ENCODE measurements at regions not wholly inside any gene's neighbourhood (a gene's known extent, or its start where the extent isn't known, plus 50 kb on each side); places are given as distances from the start of the nearest gene placed in this dataset.

DNA sequence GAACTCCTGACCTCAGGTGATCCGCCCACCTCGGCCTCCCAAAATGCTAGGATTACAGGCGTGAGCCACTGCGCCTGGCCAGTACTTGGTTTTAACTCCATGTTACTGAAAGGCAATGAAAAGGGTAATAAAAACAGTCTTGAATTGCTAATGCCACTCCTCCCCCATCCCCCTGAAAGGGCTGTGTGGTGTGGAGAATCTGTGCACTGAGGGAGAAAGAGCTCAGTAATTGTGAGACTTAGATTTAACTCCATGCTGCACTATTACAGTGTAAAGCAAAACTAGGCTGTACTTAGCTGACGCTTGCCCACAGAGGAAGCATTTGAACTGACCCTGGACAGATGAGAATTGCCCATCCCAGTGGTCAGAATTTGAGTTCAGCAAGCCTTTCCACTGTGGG lies 1662.4 kb upstream of the ACO1 start:
- 88 to 90% methylated on average over 1 to 5 of the region's 5 CpGs for WGBS, 2 experiments (ENCODE audit: insufficient coverage in 1 of 2, insufficient read length in 1 of 2)
- Histone ChIP-seq H3K4me3 (ENCODE audit: low read length) (no peak overlapping the region), H3K27ac (ENCODE audit: low read depth, low read length) (no peak overlapping the region), H3K9ac (ENCODE audit: extremely low read depth, low read length, poor library complexity, severe bottlenecking) (no peak overlapping the region), H3K4me1 (ENCODE audit: control insufficient read depth, insufficient read depth, low read length) (no peaks in the 10 kb centered on the region), H3K36me3 (ENCODE audit: control insufficient read depth, insufficient read depth, low read length) (no peaks in the 10 kb centered on the region), H3K27me3 (ENCODE audit: control insufficient read depth, insufficient read depth, low read length, poor library complexity, severe bottlenecking) (no peaks in the 10 kb centered on the region), H3K9me3 (ENCODE audit: control insufficient read depth, low read length) (no peaks in the 10 kb centered on the region)
- no peaks in the 10 kb centered on the region for H3K4me1 Mint-ChIP-seq
- no peak overlapping the region for H3K4me3 Mint-ChIP-seq
- TF ChIP-seq CTCF (conservative IDR thresholded peaks at IDR 0.05) = no peak
- no peak overlapping the region for H3K27ac Mint-ChIP-seq
- no peak for DNase-seq
- no peaks in the 10 kb centered on the region for H3K36me3 Mint-ChIP-seq (ENCODE audit: low read depth)
- H3K27me3 Mint-ChIP-seq (ENCODE audit: insufficient read depth) = no peaks in the 10 kb centered on the region
- no peaks in the 10 kb centered on the region for H3K9me3 Mint-ChIP-seq

- Mint-ChIP-seq H3K36me3 (ENCODE audit: low read depth) (no peaks in the 10 kb centered on the region), H3K27me3 (ENCODE audit: insufficient read depth) (no peaks in the 10 kb centered on the region), H3K27ac (no peak overlapping the region), H3K4me1 (no peaks in the 10 kb centered on the region), H3K4me3 (no peak overlapping the region), H3K9me3 (no peaks in the 10 kb centered on the region)
- no peak for DNase-seq
- Histone ChIP-seq H3K36me3 (ENCODE audit: control insufficient read depth, insufficient read depth, low read length) (no peaks in the 10 kb centered on the region), H3K9me3 (ENCODE audit: control insufficient read depth, low read length) (no peaks in the 10 kb centered on the region), H3K4me3 (ENCODE audit: low read length) (no peak overlapping the region), H3K27me3 (ENCODE audit: control insufficient read depth, insufficient read depth, low read length, poor library complexity, severe bottlenecking) (no peaks in the 10 kb centered on the region), H3K9ac (ENCODE audit: extremely low read depth, low read length, poor library complexity, severe bottlenecking) (no peak overlapping the region), H3K4me1 (ENCODE audit: control insufficient read depth, insufficient read depth, low read length) (no peaks in the 10 kb centered on the region), H3K27ac (ENCODE audit: low read depth, low read length) (no peak overlapping the region)
- TF ChIP-seq CTCF (conservative IDR thresholded peaks at IDR 0.05) = no peak
- 84 to 100% methylated on average over 3 to 4 of the region's 4 CpGs for WGBS, 2 experiments (ENCODE audit: insufficient coverage in 1 of 2, insufficient read length in 1 of 2)
These were observed 1660.8 kb upstream of the ACO1 start for GRCh38 chr9:30723656-30724055.

- Histone ChIP-seq H3K36me3 (ENCODE audit: control insufficient read depth, insufficient read depth, low read length) (no peaks in the 10 kb centered on the region), H3K9ac (ENCODE audit: extremely low read depth, low read length, poor library complexity, severe bottlenecking) (no peak overlapping the region), H3K27me3 (ENCODE audit: control insufficient read depth, insufficient read depth, low read length, poor library complexity, severe bottlenecking) (no peaks in the 10 kb centered on the region), H3K4me3 (ENCODE audit: low read length) (no peak overlapping the region), H3K4me1 (ENCODE audit: control insufficient read depth, insufficient read depth, low read length) (no peaks in the 10 kb centered on the region), H3K9me3 (ENCODE audit: control insufficient read depth, low read length) (no peaks in the 10 kb centered on the region), H3K27ac (ENCODE audit: low read depth, low read length) (no peak overlapping the region)
- peak; percentile 65 for DNase-seq
- no peak overlapping the region for H3K27ac Mint-ChIP-seq
- H3K4me1 Mint-ChIP-seq = no peaks in the 10 kb centered on the region
- 91 to 100% methylated on average over 3 to 5 of the region's 5 CpGs for WGBS, 2 experiments (ENCODE audit: insufficient coverage in 1 of 2, insufficient read length in 1 of 2)
- no peaks in the 10 kb centered on the region for H3K9me3 Mint-ChIP-seq
- TF ChIP-seq CTCF (conservative IDR thresholded peaks at IDR 0.05) = peak; percentile 55
- no peaks in the 10 kb centered on the region for H3K27me3 Mint-ChIP-seq (ENCODE audit: insufficient read depth)
- no peak overlapping the region for H3K4me3 Mint-ChIP-seq
- H3K36me3 Mint-ChIP-seq (ENCODE audit: low read depth) = no peaks in the 10 kb centered on the region
These were observed 1652.4 kb upstream of the ACO1 start for GRCh38 chr9:30732060-30732459.
